Smooth muscle cell (in vitro differentiated cells): ENCODE measurements at regions not wholly inside any gene's neighbourhood (a gene's known extent, or its start where the extent isn't known, plus 50 kb on each side); places are given as distances from the start of the nearest gene placed in this dataset.

ENCODE experiments used
- DNase-seq: peaks from one replicate; lab custom pipeline; 2025; ENCODE audit not compliant: unreplicated experiment; lab: John Stamatoyannopoulos, UW
- H2AFZ ChIP-seq: fragments of 200-600 bp; sonication (generic); 2 replicates; pipeline ENCODE4 v1.6.0; 2016; ENCODE audit warnings: antibody characterized with exemption, low read depth, mild to moderate bottlenecking
- H3F3A ChIP-seq: fragments of 200-600 bp; sonication (generic); 2 replicates; pipeline ENCODE4 v1.6.0; 2017; ENCODE audit warnings: antibody characterized with exemption, low read depth
- H3K27ac ChIP-seq: fragments of 200-600 bp; sonication (generic); 2 replicates; pipeline ENCODE4 v1.5.1; 2016; ENCODE audit warnings: low read depth, mild to moderate bottlenecking
- H3K27me3 ChIP-seq: fragments of 200-600 bp; sonication (generic); 2 replicates; pipeline ENCODE4 v1.6.1; 2016; ENCODE audit warnings: low read depth, mild to moderate bottlenecking
- H3K36me3 ChIP-seq: fragments of 200-600 bp; sonication (generic); 2 replicates; pipeline ENCODE4 v1.5.1; 2016; ENCODE audit warnings: low read depth
- H3K4me1 ChIP-seq: fragments of 200-600 bp; sonication (generic); 2 replicates; pipeline ENCODE4 v1.5.1; 2016; ENCODE audit warnings: low read depth
- H3K4me2 ChIP-seq: fragments of 200-600 bp; sonication (generic); 2 replicates; pipeline ENCODE4 v1.6.0; 2016; ENCODE audit warnings: mild to moderate bottlenecking
- H3K4me3 ChIP-seq: fragments of 200-600 bp; sonication (generic); 2 replicates; pipeline ENCODE4 v1.5.1; 2016; ENCODE audit warnings: mild to moderate bottlenecking
- H3K79me2 ChIP-seq: fragments of 200-600 bp; sonication (generic); 2 replicates; pipeline ENCODE4 v1.6.0; 2016; ENCODE audit warnings: low read depth, mild to moderate bottlenecking
- H3K9ac ChIP-seq: fragments of 200-600 bp; sonication (generic); 2 replicates; pipeline ENCODE4 v1.6.0; 2016; ENCODE audit warnings: low read depth
- H3K9me3 ChIP-seq: fragments of 200-600 bp; sonication (generic); replicated peaks from 2 replicates; pipeline ENCODE4 v1.5.1; 2016; ENCODE audit warnings: low read depth
- H4K20me1 ChIP-seq: fragments of 200-600 bp; sonication (generic); 2 replicates; pipeline ENCODE4 v1.6.0; 2016; ENCODE audit warnings: low read depth
- WGBS: methylation state at CpG from one replicate; pipeline ENCODE4 v1.1.7; 2016; ENCODE audit warnings: low lambda C conversion rate; 5-methylcytosine and 5-hydroxymethylcytosine counted together
- TF ChIP-seq, protein P1 (sequence below): fragments of 200-600 bp; sonication (generic); IDR thresholded peaks from 2 replicates; pipeline ENCODE4 v1.5.1; 2017; ENCODE audit warnings: borderline replicate concordance, mild to moderate bottlenecking, antibody characterized with exemption; ENCODE audit not compliant: insufficient read depth, poor library complexity, severe bottlenecking

DNA sequence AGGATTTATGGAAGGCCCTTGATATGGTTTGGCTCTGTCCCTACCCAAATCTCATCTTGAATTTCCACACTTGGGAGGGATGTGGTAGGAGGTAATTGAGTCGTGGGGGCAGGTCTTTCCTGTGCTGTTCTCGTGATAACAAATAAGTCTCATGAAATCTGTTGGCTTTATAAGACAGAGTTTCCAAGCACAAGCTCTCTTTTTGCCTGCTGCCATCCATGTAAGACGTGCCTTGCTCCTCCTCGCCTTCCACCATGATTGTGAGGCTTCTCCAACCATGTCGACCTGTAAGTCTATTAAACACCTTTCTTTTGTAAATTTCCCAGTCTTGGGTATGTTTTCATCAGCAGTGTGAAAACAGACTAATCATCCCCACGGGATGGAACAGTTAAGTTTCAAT, 557.2 kb upstream of the ISX start:
- H3K4me3 ChIP-seq: no peak overlapping the region
- TF ChIP-seq, protein P1, sequence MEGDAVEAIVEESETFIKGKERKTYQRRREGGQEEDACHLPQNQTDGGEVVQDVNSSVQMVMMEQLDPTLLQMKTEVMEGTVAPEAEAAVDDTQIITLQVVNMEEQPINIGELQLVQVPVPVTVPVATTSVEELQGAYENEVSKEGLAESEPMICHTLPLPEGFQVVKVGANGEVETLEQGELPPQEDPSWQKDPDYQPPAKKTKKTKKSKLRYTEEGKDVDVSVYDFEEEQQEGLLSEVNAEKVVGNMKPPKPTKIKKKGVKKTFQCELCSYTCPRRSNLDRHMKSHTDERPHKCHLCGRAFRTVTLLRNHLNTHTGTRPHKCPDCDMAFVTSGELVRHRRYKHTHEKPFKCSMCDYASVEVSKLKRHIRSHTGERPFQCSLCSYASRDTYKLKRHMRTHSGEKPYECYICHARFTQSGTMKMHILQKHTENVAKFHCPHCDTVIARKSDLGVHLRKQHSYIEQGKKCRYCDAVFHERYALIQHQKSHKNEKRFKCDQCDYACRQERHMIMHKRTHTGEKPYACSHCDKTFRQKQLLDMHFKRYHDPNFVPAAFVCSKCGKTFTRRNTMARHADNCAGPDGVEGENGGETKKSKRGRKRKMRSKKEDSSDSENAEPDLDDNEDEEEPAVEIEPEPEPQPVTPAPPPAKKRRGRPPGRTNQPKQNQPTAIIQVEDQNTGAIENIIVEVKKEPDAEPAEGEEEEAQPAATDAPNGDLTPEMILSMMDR: no peak
- H3K79me2 ChIP-seq: no peaks in the 10 kb centered on the region
- H3F3A ChIP-seq: no peaks in the 10 kb centered on the region
- H3K9ac ChIP-seq: no peak overlapping the region
- DNase-seq: no peak
- no peak overlapping the region for H3K4me2 ChIP-seq
- no peaks in the 10 kb centered on the region for H3K9me3 ChIP-seq
- no peaks in the 10 kb centered on the region for H4K20me1 ChIP-seq
- H3K36me3 ChIP-seq: no peaks in the 10 kb centered on the region
- no peaks in the 10 kb centered on the region for H3K4me1 ChIP-seq
- H3K27ac ChIP-seq: no peak overlapping the region
- no peak overlapping the region for H2AFZ ChIP-seq
- 89% methylated on average over 6 of the region's 6 CpGs for whole genome bisulfite sequencing
- H3K27me3 ChIP-seq: peaks cover 4% of the 10 kb centered on the region

DNA sequence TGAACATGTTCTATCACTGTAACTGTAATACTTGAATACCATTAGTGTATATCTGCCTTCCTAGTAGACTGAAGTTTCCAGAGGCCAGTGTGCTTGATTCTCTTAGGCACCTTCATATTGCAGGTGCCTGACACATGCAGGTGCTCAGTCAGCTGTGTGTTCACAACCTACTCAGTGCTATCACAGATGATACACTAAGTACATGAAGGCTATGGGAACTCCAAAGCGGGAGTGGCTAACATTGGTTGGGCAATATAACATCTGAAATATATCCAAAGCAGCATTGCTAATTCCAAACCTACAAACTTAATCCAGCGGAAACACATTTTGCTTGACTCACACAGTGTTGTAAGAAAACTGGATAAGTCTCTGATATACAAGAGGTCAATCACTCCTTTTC, 539.3 kb upstream of the ISX start:
- H4K20me1 ChIP-seq: no peaks in the 10 kb centered on the region
- DNase-seq: no peak
- H3K9ac ChIP-seq: no peak overlapping the region
- TF ChIP-seq, protein P1: no peak
- no peak overlapping the region for H3K4me3 ChIP-seq
- H3K9me3 ChIP-seq: no peaks in the 10 kb centered on the region
- H3K36me3 ChIP-seq: no peaks in the 10 kb centered on the region
- WGBS: 89% methylated on average over 2 of the region's 2 CpGs
- H3K4me1 ChIP-seq: no peaks in the 10 kb centered on the region
- H2AFZ ChIP-seq: no peak overlapping the region
- no peaks in the 10 kb centered on the region for H3K79me2 ChIP-seq
- no peak overlapping the region for H3K4me2 ChIP-seq
- no peaks in the 10 kb centered on the region for H3F3A ChIP-seq
- no peaks in the 10 kb centered on the region for H3K27me3 ChIP-seq
- H3K27ac ChIP-seq: no peak overlapping the region

DNA sequence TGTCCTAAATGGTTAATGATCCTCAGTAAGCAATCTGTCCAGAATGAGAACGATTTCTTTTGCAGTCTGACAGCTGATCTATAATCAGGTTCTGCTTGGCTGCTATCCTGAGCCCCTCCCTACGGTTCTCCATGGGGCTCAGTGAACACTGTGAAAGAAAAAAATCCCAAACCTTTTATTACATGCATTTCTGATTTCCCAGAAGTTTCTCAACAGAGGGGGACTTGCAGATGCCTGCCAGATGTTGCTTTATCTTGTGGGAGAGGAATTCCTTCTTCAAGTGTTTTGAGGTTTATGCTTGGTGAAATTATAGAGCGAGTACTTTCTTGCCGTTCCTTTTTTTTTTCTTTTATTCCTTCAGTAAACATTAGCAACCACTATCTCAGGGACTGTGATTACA, 531.9 kb upstream of the ISX start:
- Histone ChIP-seq H3K9ac (no peak overlapping the region), H2AFZ (no peak overlapping the region), H3K27ac (no peak overlapping the region), H4K20me1 (no peaks in the 10 kb centered on the region), H3K36me3 (no peaks in the 10 kb centered on the region), H3K4me1 (no peaks in the 10 kb centered on the region), H3K79me2 (no peaks in the 10 kb centered on the region), H3K27me3 (no peaks in the 10 kb centered on the region), H3K4me2 (no peak overlapping the region), H3F3A (no peaks in the 10 kb centered on the region), H3K4me3 (no peak overlapping the region), H3K9me3 (no peaks in the 10 kb centered on the region)
- no peak for DNase-seq
- TF ChIP-seq, protein P1: no peak
- WGBS: 39% methylated on average over 4 of the region's 4 CpGs

DNA sequence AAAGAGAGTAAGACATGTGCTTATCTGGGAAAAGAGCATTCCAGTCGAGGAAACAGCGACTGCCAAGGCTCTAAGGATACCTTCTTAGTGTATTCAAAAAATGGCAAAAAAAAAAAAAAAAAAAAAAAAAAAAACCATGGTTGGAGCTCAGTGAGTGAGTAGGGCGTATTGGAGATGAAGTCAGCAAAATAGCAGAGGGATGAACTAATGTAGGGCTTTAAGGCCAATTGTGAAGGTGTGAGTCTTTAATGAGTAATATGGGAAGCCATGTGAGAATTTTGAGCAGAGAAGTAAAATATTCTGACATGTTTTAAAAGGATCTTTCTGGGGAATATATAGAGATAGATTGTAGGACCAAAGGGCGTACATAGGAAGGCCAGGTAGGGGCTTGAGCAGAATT, 498.6 kb upstream of the ISX start:
- H3K4me1 ChIP-seq: no peaks in the 10 kb centered on the region
- no peak overlapping the region for H3K27ac ChIP-seq
- no peaks in the 10 kb centered on the region for H3F3A ChIP-seq
- no peak for DNase-seq
- no peaks in the 10 kb centered on the region for H3K27me3 ChIP-seq
- no peak overlapping the region for H3K9ac ChIP-seq
- 74% methylated on average over 4 of the region's 4 CpGs for WGBS
- H3K79me2 ChIP-seq: no peaks in the 10 kb centered on the region
- no peak overlapping the region for H3K4me2 ChIP-seq
- TF ChIP-seq, protein P1: no peak
- H2AFZ ChIP-seq: no peak overlapping the region
- no peak overlapping the region for H3K4me3 ChIP-seq
- no peaks in the 10 kb centered on the region for H3K9me3 ChIP-seq
- H4K20me1 ChIP-seq: no peaks in the 10 kb centered on the region
- H3K36me3 ChIP-seq: no peaks in the 10 kb centered on the region
